HepG2 (cell line): ENCODE measurements at regions not wholly inside any gene's neighbourhood (a gene's known extent, or its start where the extent isn't known, plus 50 kb on each side); places are given as distances from the start of the nearest gene placed in this dataset.

Experiments
- FLYWCH1 ChIP-seq: sonication (generic); formaldehyde crosslinking; IDR thresholded peaks from 2 replicates; pipeline ENCODE4 v1.8.1; 2023; ENCODE audit warnings: mild to moderate bottlenecking, missing genetic modification reagents
- GFI1 ChIP-seq: sonication (generic); formaldehyde crosslinking; IDR thresholded peaks from 2 replicates; pipeline ENCODE4 v1.5.0; 2020; ENCODE audit warnings: missing genetic modification reagents, mild to moderate bottlenecking, borderline replicate concordance
- HIC2 ChIP-seq: sonication (generic); formaldehyde crosslinking; IDR thresholded peaks from 2 replicates; pipeline ENCODE4 v1.9.0; 2022; ENCODE audit warnings: low read depth, missing genetic modification reagents
- NR2F6 ChIP-seq, 2 experiments: IDR thresholded peaks; 2 replicates each; pipeline ENCODE4 v1.6.1; 2016; ENCODE audit warnings: antibody characterized with exemption in 1 of 2, mild to moderate bottlenecking in 1 of 2
- PHF5A ChIP-seq: IDR thresholded peaks from one replicate; pipeline ENCODE4 v1.6.1; 2018; ENCODE audit warnings: low read depth, missing genetic modification reagents; ENCODE audit not compliant: unreplicated experiment
- RBAK ChIP-seq: sonication (generic); formaldehyde crosslinking; IDR thresholded peaks from 2 replicates; pipeline ENCODE4 v1.5.1; 2020; ENCODE audit warnings: mild to moderate bottlenecking, missing genetic modification reagents
- SOX13 ChIP-seq, 3 experiments: fragments of 450-650 bp in 1 of 3; sonication (generic) in 1 of 3; formaldehyde crosslinking in 1 of 3; IDR thresholded peaks in 2 of 3; conservative IDR thresholded peaks in 1 of 3; 2 replicates each; pipeline versions ENCODE4 v1.5.0 to v1.6.1; 2016 to 2020; ENCODE audit warnings: antibody characterized with exemption in 1 of 3, mild to moderate bottlenecking in 1 of 3, missing compliant biosample characterization in 1 of 3, missing genetic modification reagents in 1 of 3, moderate library complexity in 1 of 3
- TARDBP ChIP-seq: sonication (generic); formaldehyde crosslinking; IDR thresholded peaks from 2 replicates; pipeline ENCODE4 v1.8.0; 2022; ENCODE audit warnings: mild to moderate bottlenecking, missing genetic modification reagents
- TCF12 ChIP-seq, 2 experiments: fragments of 450-650 bp in 1 of 2; sonication (generic) in 1 of 2; formaldehyde crosslinking in 1 of 2; IDR thresholded peaks; 2 replicates each; pipeline versions ENCODE4 v1.6.1 to v1.8.0; 2017 to 2022; ENCODE audit warnings: antibody characterized with exemption in 1 of 2, mild to moderate bottlenecking in 1 of 2, missing genetic modification reagents in 1 of 2, moderate library complexity in 1 of 2
- TCF7 ChIP-seq: sonication (generic); IDR thresholded peaks from 2 replicates; pipeline ENCODE4 v1.6.1; 2016; ENCODE audit warnings: antibody characterized with exemption, low read depth
- THYN1 ChIP-seq: sonication (generic); formaldehyde crosslinking; IDR thresholded peaks from 2 replicates; pipeline ENCODE4 v1.8.1; 2023; ENCODE audit warnings: low read depth, mild to moderate bottlenecking, moderate library complexity, missing genetic modification reagents, borderline replicate concordance
- ZBTB1 ChIP-seq: sonication (generic); formaldehyde crosslinking; IDR thresholded peaks from 2 replicates; pipeline ENCODE4 v1.4.0; 2020; ENCODE audit warnings: missing genetic modification reagents, borderline replicate concordance
- ZNF180 ChIP-seq: sonication (generic); formaldehyde crosslinking; IDR thresholded peaks from 2 replicates; pipeline ENCODE4 v1.4.0; 2020; ENCODE audit warnings: low read depth, missing genetic modification reagents, borderline replicate concordance
- ZNF230 ChIP-seq: sonication (generic); formaldehyde crosslinking; IDR thresholded peaks from 2 replicates; pipeline ENCODE4 v1.4.0; 2020; ENCODE audit warnings: mild to moderate bottlenecking, missing genetic modification reagents
- ZNF570 ChIP-seq: sonication (generic); formaldehyde crosslinking; IDR thresholded peaks from 2 replicates; pipeline ENCODE4 v1.4.0; 2020; ENCODE audit warnings: mild to moderate bottlenecking, missing genetic modification reagents, borderline replicate concordance
- ZNF709 ChIP-seq: sonication (generic); formaldehyde crosslinking; IDR thresholded peaks from 2 replicates; pipeline ENCODE4 v1.5.0; 2020; ENCODE audit warnings: mild to moderate bottlenecking, missing genetic modification reagents
- ZSCAN22 ChIP-seq: sonication (generic); formaldehyde crosslinking; IDR thresholded peaks from 2 replicates; pipeline ENCODE4 v1.4.0; 2020; ENCODE audit warnings: mild to moderate bottlenecking, missing genetic modification reagents
- TF ChIP-seq, protein P1 (sequence below): sonication (generic); formaldehyde crosslinking; IDR thresholded peaks from 2 replicates; pipeline ENCODE4 v1.4.0; 2020; ENCODE audit warnings: mild to moderate bottlenecking, missing genetic modification reagents

- TF ChIP-seq HIC2 (CRISPR knock-in tag) (peak; percentile 37; the same call in 1 of the 2 replicates), THYN1 (no peak), TCF7 (peak; percentile 69), TCF12 (IDR thresholded peaks at IDR 0.05) (no peak), TCF12 (CRISPR knock-in tag; IDR thresholded peaks at IDR 0.05) (no peak), TARDBP (peak; percentile 56; the same call in 1 of the 2 replicates), RBAK (CRISPR knock-in tag) (no peak), NR2F6 (IDR thresholded peaks at IDR 0.05) (no peak), NR2F6 (CRISPR knock-in tag; IDR thresholded peaks at IDR 0.05) (no peak; the same call in 1 of the 2 replicates), PHF5A (CRISPR knock-in tag) (peak; percentile 49), ZNF570 (CRISPR knock-in tag) (no peak), ZSCAN22 (CRISPR knock-in tag) (no peak), ZNF709 (CRISPR knock-in tag) (peak; percentile 90), ZNF180 (CRISPR knock-in tag) (no peak), ZNF230 (CRISPR knock-in tag) (peak; percentile 70; the same call in 1 of the 2 replicates), SOX13 (IDR thresholded peaks at IDR 0.05) (peak; percentile 60; the same call in 1 of the 2 replicates), SOX13 (CRISPR knock-in tag; conservative IDR thresholded peaks at IDR 0.05 in 1 of 2, IDR thresholded peaks at IDR 0.05 in 1 of 2) (peak in 1 of 2 experiments; percentile 48; a peak in 1 of 4 replicates), FLYWCH1 (CRISPR knock-in tag) (no peak), ZBTB1 (CRISPR knock-in tag) (no peak), GFI1 (CRISPR knock-in tag) (peak; percentile 68; the same call in 1 of the 2 replicates)
- TF ChIP-seq, protein P1, sequence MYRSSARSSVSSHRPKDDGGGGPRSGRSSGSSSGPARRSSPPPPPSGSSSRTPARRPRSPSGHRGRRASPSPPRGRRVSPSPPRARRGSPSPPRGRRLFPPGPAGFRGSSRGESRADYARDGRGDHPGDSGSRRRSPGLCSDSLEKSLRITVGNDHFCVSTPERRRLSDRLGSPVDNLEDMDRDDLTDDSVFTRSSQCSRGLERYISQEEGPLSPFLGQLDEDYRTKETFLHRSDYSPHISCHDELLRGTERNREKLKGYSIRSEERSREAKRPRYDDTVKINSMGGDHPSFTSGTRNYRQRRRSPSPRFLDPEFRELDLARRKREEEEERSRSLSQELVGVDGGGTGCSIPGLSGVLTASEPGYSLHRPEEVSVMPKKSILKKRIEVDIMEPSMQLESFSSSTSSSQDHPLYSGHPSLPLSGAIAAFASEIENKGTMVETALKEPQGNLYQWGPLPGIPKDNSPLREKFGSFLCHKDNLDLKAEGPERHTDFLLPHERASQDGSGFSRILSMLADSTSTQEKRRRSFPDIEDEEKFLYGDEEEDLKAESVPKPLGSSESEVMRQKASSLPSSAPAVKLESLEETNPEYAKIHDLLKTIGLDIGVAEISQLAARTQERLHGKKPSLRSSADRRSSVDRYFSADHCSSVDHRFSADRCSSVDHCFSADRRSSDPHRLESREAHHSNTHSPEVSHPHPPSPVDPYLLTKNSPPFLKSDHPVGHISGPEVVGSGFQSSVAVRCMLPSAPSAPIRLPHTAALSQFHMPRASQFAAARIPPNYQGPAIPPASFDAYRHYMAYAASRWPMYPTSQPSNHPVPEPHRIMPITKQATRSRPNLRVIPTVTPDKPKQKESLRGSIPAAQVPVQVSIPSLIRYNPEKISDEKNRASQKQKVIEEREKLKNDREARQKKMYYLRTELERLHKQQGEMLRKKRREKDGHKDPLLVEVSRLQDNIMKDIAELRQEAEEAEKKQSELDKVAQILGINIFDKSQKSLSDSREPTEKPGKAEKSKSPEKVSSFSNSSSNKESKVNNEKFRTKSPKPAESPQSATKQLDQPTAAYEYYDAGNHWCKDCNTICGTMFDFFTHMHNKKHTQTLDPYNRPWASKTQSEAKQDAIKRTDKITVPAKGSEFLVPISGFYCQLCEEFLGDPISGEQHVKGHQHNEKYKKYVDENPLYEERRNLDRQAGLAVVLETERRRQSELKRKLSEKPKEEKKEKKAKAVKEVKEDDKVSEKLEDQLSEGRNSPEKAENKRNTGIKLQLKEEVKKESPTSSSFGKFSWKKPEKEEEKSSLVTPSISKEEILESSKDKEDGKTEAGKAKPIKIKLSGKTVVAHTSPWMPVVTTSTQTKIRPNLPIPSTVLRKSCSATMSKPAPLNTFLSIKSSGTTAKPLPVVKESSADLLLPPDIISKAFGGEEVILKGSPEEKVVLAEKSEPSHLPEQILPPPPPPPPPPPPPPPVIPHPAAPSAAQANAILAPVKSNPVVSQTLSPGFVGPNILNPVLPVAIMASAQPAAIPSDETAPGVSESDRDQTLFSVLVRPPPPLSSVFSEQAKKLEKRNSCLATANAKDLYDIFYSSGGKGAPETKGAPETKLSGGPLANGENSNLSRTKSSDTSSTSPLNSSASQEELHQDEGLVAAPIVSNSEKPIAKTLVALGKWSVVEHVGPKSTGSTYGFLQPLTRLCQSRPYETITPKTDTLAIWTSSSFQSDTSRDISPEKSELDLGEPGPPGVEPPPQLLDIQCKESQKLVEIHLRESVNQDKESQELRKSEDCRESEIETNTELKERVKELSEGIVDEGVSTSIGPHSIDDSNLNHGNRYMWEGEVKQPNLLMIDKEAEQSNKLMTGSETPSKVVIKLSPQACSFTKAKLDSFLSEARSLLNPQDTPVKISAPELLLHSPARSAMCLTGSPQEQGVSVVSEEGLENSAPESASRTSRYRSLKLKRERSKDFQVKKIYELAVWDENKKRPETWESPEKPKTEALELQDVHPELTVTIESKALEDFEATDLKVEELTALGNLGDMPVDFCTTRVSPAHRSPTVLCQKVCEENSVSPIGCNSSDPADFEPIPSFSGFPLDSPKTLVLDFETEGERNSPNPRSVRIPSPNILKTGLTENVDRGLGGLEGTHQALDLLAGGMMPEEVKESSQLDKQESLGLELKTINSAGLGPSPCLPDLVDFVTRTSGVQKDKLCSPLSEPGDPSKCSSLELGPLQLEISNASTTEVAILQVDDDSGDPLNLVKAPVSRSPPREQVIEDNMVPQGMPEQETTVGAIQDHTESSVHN (CRISPR knock-in tag) = 0 out of 2 replicates have a peak, but pooled peaks have one; percentile 25
These were observed 102.5 kb downstream of the ARRDC3 start (continued) for GRCh38 chr5:91280362-91281269.
